Panc1 (cell line): ENCODE measurements at regions not wholly inside any gene's neighbourhood (a gene's known extent, or its start where the extent isn't known, plus 50 kb on each side); places are given as distances from the start of the nearest gene placed in this dataset.

Experiments used
- POLR2AphosphoS5 ChIP-seq: IDR thresholded peaks from 2 replicates; pipeline ENCODE4 v1.6.1; 2012; ENCODE audit warnings: mild to moderate bottlenecking, low read depth, low read length, moderate library complexity
- TCF7L2 ChIP-seq: IDR thresholded peaks from 2 replicates; pipeline ENCODE4 v1.6.1; 2011; ENCODE audit warnings: mild to moderate bottlenecking, low read depth, low read length, inconsistent platforms
- TF ChIP-seq, protein P1 (sequence below): fragments of 450-650 bp; IDR thresholded peaks from 2 replicates; pipeline ENCODE4 v1.5.1; 2017; ENCODE audit warnings: mild to moderate bottlenecking

DNA sequence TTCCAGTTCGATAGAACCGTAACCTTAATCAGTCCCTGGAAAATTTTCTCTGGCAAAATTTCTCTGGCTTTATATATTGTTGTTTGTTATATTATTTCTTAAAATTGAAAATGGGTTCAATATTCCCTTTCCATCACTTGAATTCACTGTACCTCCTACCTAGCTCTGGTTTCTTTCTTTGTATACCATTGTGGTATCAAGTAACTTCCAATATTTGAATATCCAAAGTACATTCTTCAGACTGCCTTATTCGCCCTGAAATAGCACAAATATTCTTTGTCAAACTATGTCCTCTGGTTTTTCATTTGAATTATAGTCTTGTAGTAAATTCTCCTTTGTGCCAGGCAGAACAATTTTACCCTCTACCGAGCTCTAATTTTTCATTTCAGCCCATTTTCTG is 541.6 kb downstream of the REEP3 start:
- TF ChIP-seq, protein P1, sequence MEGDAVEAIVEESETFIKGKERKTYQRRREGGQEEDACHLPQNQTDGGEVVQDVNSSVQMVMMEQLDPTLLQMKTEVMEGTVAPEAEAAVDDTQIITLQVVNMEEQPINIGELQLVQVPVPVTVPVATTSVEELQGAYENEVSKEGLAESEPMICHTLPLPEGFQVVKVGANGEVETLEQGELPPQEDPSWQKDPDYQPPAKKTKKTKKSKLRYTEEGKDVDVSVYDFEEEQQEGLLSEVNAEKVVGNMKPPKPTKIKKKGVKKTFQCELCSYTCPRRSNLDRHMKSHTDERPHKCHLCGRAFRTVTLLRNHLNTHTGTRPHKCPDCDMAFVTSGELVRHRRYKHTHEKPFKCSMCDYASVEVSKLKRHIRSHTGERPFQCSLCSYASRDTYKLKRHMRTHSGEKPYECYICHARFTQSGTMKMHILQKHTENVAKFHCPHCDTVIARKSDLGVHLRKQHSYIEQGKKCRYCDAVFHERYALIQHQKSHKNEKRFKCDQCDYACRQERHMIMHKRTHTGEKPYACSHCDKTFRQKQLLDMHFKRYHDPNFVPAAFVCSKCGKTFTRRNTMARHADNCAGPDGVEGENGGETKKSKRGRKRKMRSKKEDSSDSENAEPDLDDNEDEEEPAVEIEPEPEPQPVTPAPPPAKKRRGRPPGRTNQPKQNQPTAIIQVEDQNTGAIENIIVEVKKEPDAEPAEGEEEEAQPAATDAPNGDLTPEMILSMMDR = no peak
- no peak for TF ChIP-seq TCF7L2
- TF ChIP-seq POLR2AphosphoS5 = no peak
